Gastrocnemius medialis (tissue), 4 donors: ENCODE measurements at regions not wholly inside any gene's neighbourhood (a gene's known extent, or its start where the extent isn't known, plus 50 kb on each side); places are given as distances from the start of the nearest gene placed in this dataset.

Experiments
- ATAC-seq, 2 donors: fragments of 150-250 bp; one replicate each; pipeline ENCODE4 v1.9.1; 2016
- DNase-seq, 2 donors: peaks; one replicate each; pipeline ENCODE4 v3.0.0-alpha.2; 2019
- H3K27ac ChIP-seq, 4 donors: fragments of 200-600 bp; sonication (generic); 1 replicate in 1 of 4; 2 replicates in 3 of 4; pipeline ENCODE4 v1.5.1; 2016 to 2018; ENCODE audit warnings: mild to moderate bottlenecking in 2 of 4, moderate library complexity in 1 of 4
- H3K27me3 ChIP-seq, 3 donors: fragments of 200-600 bp; sonication (generic) in 2 of 3; 1 replicate in 1 of 3; 2 replicates in 2 of 3; pipeline versions ENCODE4 v1.5.1 to v1.6.0; 2016 to 2019; ENCODE audit warnings: mild to moderate bottlenecking in 1 of 3, moderate library complexity in 1 of 3
- H3K36me3 ChIP-seq, 2 donors: fragments of 200-600 bp; sonication (generic) in 1 of 2; one replicate each; pipeline ENCODE4 v1.5.1; 2017 to 2018
- H3K4me1 ChIP-seq, 2 donors: fragments of 200-600 bp; sonication (generic) in 1 of 2; one replicate each; pipeline ENCODE4 v1.5.1; 2016 to 2017; ENCODE audit warnings: mild to moderate bottlenecking in 2 of 2
- H3K4me3 ChIP-seq, 4 donors: fragments of 200-600 bp; sonication (generic) in 3 of 4; 1 replicate in 1 of 4; 2 replicates in 3 of 4; pipeline ENCODE4 v1.5.1; 2016 to 2019; ENCODE audit warnings: mild to moderate bottlenecking in 2 of 4
- H3K9me3 ChIP-seq, 3 donors: fragments of 200-600 bp; sonication (generic) in 2 of 3; 1 replicate in 1 of 3; 2 replicates in 2 of 3; pipeline ENCODE4 v1.5.1; 2016 to 2019
- CTCF ChIP-seq, 5 experiments: fragments of 450-650 bp in 3 of 5; fragments of 200-600 bp in 2 of 5; sonication (generic) in 2 of 5; IDR thresholded peaks in 4 of 5; conservative IDR thresholded peaks in 1 of 5; 1 replicate in 4 of 5; 2 replicates in 1 of 5; pipeline ENCODE4 v1.5.1; 2016 to 2019; ENCODE audit warnings: antibody characterized with exemption in 5 of 5, mild to moderate bottlenecking in 3 of 5, moderate library complexity in 3 of 5
- POLR2A ChIP-seq, 2 donors: fragments of 450-650 bp; IDR thresholded peaks; one replicate each; pipeline ENCODE4 v1.6.1; 2017; ENCODE audit warnings: antibody characterized with exemption in 2 of 2, mild to moderate bottlenecking in 2 of 2, moderate library complexity in 2 of 2
- in situ Hi-C, 4 donors: fragments of 200-750 bp; cut with MboI; loops; one replicate each; pipeline versions ENCODE4 v1.15.0 to v1.8.0; 2017; ENCODE audit warnings: low sequenced_read_pairs in 4 of 4
- intact Hi-C: fragments of 100-400 bp; cut with DNase I; formaldehyde crosslinking; loops from one replicate; pipeline ENCODE4 v1.15.1; 2023; ENCODE audit warnings: low total_unique reads

- H3K9me3 ChIP-seq, result no peaks in the 10 kb centered on the region
- H3K4me1 ChIP-seq, result no peaks in the 10 kb centered on the region
- no peak overlapping the region for H3K27ac ChIP-seq
- DNase-seq (no peak), ATAC-seq (no peak)
- in situ Hi-C loops, result loop anchor here in 3 of 4 donors (10.0 to 25.0 kb wide), 3 partner anchors 309 to 959 kb away; no protein-coding TSS in a partner anchor
- no peaks in the 10 kb centered on the region for H3K27me3 ChIP-seq
- intact Hi-C loops, result no loop called here
- TF ChIP-seq POLR2A (IDR thresholded peaks at IDR 0.05) (no peak), CTCF (IDR thresholded peaks at IDR 0.05 in 4 of 5, conservative IDR thresholded peaks at IDR 0.05 in 1 of 5) (no peak)
- H3K4me3 ChIP-seq, result no peak overlapping the region
- H3K36me3 ChIP-seq, result no peaks in the 10 kb centered on the region
These were observed 94.8 kb upstream of the PHACTR1 start for GRCh38 chr6:12621754-12622153.

GRCh38 chr6:12622566-12622965 is 94.0 kb upstream of the PHACTR1 start:
- Histone ChIP-seq H3K4me3 (no peak overlapping the region), H3K36me3 (no peaks in the 10 kb centered on the region), H3K9me3 (no peaks in the 10 kb centered on the region), H3K27me3 (no peaks in the 10 kb centered on the region), H3K4me1 (no peaks in the 10 kb centered on the region), H3K27ac (no peak overlapping the region)
- ATAC-seq (no peak), DNase-seq (no peak)
- intact Hi-C loops, result no loop called here
- TF ChIP-seq CTCF (IDR thresholded peaks at IDR 0.05 in 4 of 5, conservative IDR thresholded peaks at IDR 0.05 in 1 of 5) (no peak), POLR2A (IDR thresholded peaks at IDR 0.05) (no peak)
- in situ Hi-C loops, result loop anchor here in 3 of 4 donors (10.0 to 25.0 kb wide), 3 partner anchors 310 to 960 kb away; no protein-coding TSS in a partner anchor

GRCh38 chr6:12624142-12624837 is 92.3 kb upstream of the PHACTR1 start:
- no peak for TF ChIP-seq CTCF (IDR thresholded peaks at IDR 0.05 in 4 of 5, conservative IDR thresholded peaks at IDR 0.05 in 1 of 5)
- no peak for TF ChIP-seq POLR2A (IDR thresholded peaks at IDR 0.05)
- intact Hi-C loops, result no loop called here
- in situ Hi-C loops, result loop anchor here in 3 of 4 donors (10.0 to 25.0 kb wide), 3 partner anchors 312 to 962 kb away; no protein-coding TSS in a partner anchor
- ATAC-seq (no peak), DNase-seq (no peak)
- no peaks in the 10 kb centered on the region for H3K4me1 ChIP-seq
- H3K27me3 ChIP-seq, result no peaks in the 10 kb centered on the region
- H3K27ac ChIP-seq, result no peak overlapping the region
- no peak overlapping the region for H3K4me3 ChIP-seq
- H3K36me3 ChIP-seq, result no peaks in the 10 kb centered on the region
- H3K9me3 ChIP-seq, result no peaks in the 10 kb centered on the region

GRCh38 chr6:12627053-12627452 is 89.5 kb upstream of the PHACTR1 start:
- intact Hi-C loops (no loop called here), in situ Hi-C loops (loop anchor here in 2 of 4 donors (10.0 to 25.0 kb wide), 2 partner anchors 260 to 962 kb away; no protein-coding TSS in a partner anchor)
- Histone ChIP-seq H3K4me3 (no peak overlapping the region), H3K4me1 (no peaks in the 10 kb centered on the region), H3K27ac (no peak overlapping the region), H3K36me3 (no peaks in the 10 kb centered on the region), H3K9me3 (no peaks in the 10 kb centered on the region), H3K27me3 (no peaks in the 10 kb centered on the region)
- ATAC-seq, result no peak
- no peak for TF ChIP-seq POLR2A (IDR thresholded peaks at IDR 0.05)
- TF ChIP-seq CTCF (IDR thresholded peaks at IDR 0.05 in 4 of 5, conservative IDR thresholded peaks at IDR 0.05 in 1 of 5), result no peak
- DNase-seq, result no peak
